ENCODE measurements at regions not wholly inside any gene's neighbourhood (a gene's known extent, or its start where the extent isn't known, plus 50 kb on each side); places are given as distances from the start of the nearest gene placed in this dataset.

DNA sequence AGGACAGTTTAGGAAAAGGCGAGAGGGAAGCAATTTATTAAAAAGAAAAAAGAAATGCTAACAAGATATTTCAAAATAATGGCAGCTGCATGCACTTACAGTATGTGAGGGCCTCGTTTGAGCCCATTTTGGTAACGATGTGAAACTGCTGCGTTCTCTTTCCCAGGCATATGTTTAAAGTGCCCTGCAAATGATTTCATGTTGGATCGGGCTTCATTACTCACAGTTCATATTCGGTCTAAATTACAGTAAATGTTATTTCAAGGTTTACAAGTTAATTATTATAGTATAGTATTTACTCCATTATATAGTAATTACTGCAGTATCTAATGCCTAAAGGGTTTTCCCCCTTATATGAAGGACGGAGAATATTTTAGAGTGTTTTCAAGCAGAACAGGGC, 679.1 kb downstream of the BCL11A start:
- no peak overlapping the region for H3K27ac ChIP-seq (ENCODE audit: low read depth, low read length)
- TF ChIP-seq EZH2phosphoT487 (conservative IDR thresholded peaks at IDR 0.05; ENCODE audit: low read length) (no peak), CTCF (IDR thresholded peaks at IDR 0.05; ENCODE audit: insufficient read depth, low read length, poor library complexity, severe bottlenecking) (no peak)
- no peak overlapping the region for H2AFZ ChIP-seq (ENCODE audit: low read depth, low read length, severe bottlenecking)
- no peaks in the 10 kb centered on the region for H3K79me2 ChIP-seq (ENCODE audit: insufficient read depth, low read length)
- no peaks in the 10 kb centered on the region for H3K9me3 ChIP-seq (ENCODE audit: insufficient read depth, low read length)
- H3F3A ChIP-seq (ENCODE audit: insufficient read depth), result no peaks in the 10 kb centered on the region
- no peaks in the 10 kb centered on the region for H4K20me1 ChIP-seq (ENCODE audit: low read depth, low read length)
- no peaks in the 10 kb centered on the region for H3K36me3 ChIP-seq (ENCODE audit: low read length)
- H3K4me2 ChIP-seq (ENCODE audit: low read depth, low read length, poor library complexity, severe bottlenecking), result no peak overlapping the region
- no peaks in the 10 kb centered on the region for H3K27me3 ChIP-seq (ENCODE audit: low read length)
- no peak overlapping the region for H3K9ac ChIP-seq (ENCODE audit: low read length)
- no peaks in the 10 kb centered on the region for H3K9me2 ChIP-seq (replicated peaks; ENCODE audit: insufficient read depth, low read length)
- H3K4me3 ChIP-seq (ENCODE audit: insufficient read depth, low read length, poor library complexity, severe bottlenecking), result no peak overlapping the region

GRCh38 chr2:59871830-59872229, 681.6 kb downstream of the BCL11A start:
- H3K4me3 ChIP-seq (ENCODE audit: insufficient read depth, low read length, poor library complexity, severe bottlenecking), result no peak overlapping the region

DNA sequence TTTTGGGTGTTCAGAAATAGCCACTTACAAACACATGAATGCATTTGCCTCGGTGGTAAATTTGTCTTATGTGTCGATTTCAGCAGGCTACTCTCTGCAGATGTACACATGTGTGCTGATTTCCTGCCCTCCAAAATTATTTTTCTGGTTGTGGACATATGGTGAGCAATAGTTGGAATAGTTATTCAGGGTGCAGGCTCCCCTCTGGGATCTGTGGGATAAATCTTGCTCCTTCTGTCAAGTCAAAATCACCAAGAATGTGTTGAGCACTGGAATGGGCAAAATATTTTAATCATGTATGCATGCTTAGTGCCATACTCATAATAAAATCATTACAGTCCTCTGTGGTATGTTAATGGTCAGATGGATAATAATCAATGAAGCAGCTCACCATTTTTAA, 684.5 kb downstream of the BCL11A start:
- no peak overlapping the region for H3K9ac ChIP-seq (ENCODE audit: low read length)
- H3F3A ChIP-seq (ENCODE audit: insufficient read depth), result no peaks in the 10 kb centered on the region
- no peaks in the 10 kb centered on the region for H3K36me3 ChIP-seq (ENCODE audit: low read length)
- H3K79me2 ChIP-seq (ENCODE audit: insufficient read depth, low read length), result no peaks in the 10 kb centered on the region
- no peaks in the 10 kb centered on the region for H3K9me2 ChIP-seq (replicated peaks; ENCODE audit: insufficient read depth, low read length)
- H3K4me3 ChIP-seq (ENCODE audit: insufficient read depth, low read length, poor library complexity, severe bottlenecking), result no peak overlapping the region
- no peak overlapping the region for H3K27ac ChIP-seq (ENCODE audit: low read depth, low read length)
- H3K4me2 ChIP-seq (ENCODE audit: low read depth, low read length, poor library complexity, severe bottlenecking), result no peak overlapping the region
- no peak for TF ChIP-seq EZH2phosphoT487 (conservative IDR thresholded peaks at IDR 0.05; ENCODE audit: low read length)
- no peak for TF ChIP-seq CTCF (IDR thresholded peaks at IDR 0.05; ENCODE audit: insufficient read depth, low read length, poor library complexity, severe bottlenecking)
- H4K20me1 ChIP-seq (ENCODE audit: low read depth, low read length), result no peaks in the 10 kb centered on the region
- no peak overlapping the region for H2AFZ ChIP-seq (ENCODE audit: low read depth, low read length, severe bottlenecking)
- 0 out of 2 replicates have a peak, but pooled peaks cover 5% of the 10 kb centered on the region for H3K9me3 ChIP-seq (ENCODE audit: insufficient read depth, low read length)
- H3K27me3 ChIP-seq (ENCODE audit: low read length), result no peaks in the 10 kb centered on the region

More at GRCh38 chr2:59871830-59872229, 681.6 kb downstream of the BCL11A start:
- TF ChIP-seq EZH2phosphoT487 (conservative IDR thresholded peaks at IDR 0.05; ENCODE audit: low read length) (no peak), CTCF (IDR thresholded peaks at IDR 0.05; ENCODE audit: insufficient read depth, low read length, poor library complexity, severe bottlenecking) (no peak)
- Histone ChIP-seq H3K9me3 (ENCODE audit: insufficient read depth, low read length) (no peaks in the 10 kb centered on the region), H3K4me2 (ENCODE audit: low read depth, low read length, poor library complexity, severe bottlenecking) (no peak overlapping the region), H3K9ac (ENCODE audit: low read length) (no peak overlapping the region), H3K79me2 (ENCODE audit: insufficient read depth, low read length) (no peaks in the 10 kb centered on the region), H3F3A (ENCODE audit: insufficient read depth) (no peaks in the 10 kb centered on the region), H3K27ac (ENCODE audit: low read depth, low read length) (no peak overlapping the region), H2AFZ (ENCODE audit: low read depth, low read length, severe bottlenecking) (no peak overlapping the region), H3K36me3 (ENCODE audit: low read length) (no peaks in the 10 kb centered on the region), H3K27me3 (ENCODE audit: low read length) (no peaks in the 10 kb centered on the region), H4K20me1 (ENCODE audit: low read depth, low read length) (no peaks in the 10 kb centered on the region), H3K9me2 (replicated peaks; ENCODE audit: insufficient read depth, low read length) (no peaks in the 10 kb centered on the region)
